IPS-NIHi7 (cell line): ENCODE measurements at regions not wholly inside any gene's neighbourhood (a gene's known extent, or its start where the extent isn't known, plus 50 kb on each side); places are given as distances from the start of the nearest gene placed in this dataset.
"Not testable (repeated sequence)": the region's sequence is repeated elsewhere in the genome, so short reads cannot be mapped to it uniquely, and the experiment has no call there.

Source experiments
- DNase-seq: peaks from one replicate; pipeline ENCODE4 v3.0.0; 2012; ENCODE audit warnings: mixed read lengths; ENCODE audit errors: extremely low spot score

GRCh38 chr4:17063888-17064287, 165.4 kb upstream of the LDB2 start:
- no peak for DNase-seq

GRCh38 chr4:17060230-17060629, 161.8 kb upstream of the LDB2 start:
- no peak for DNase-seq

GRCh38 chr4:17058916-17059741, 160.7 kb upstream of the LDB2 start:
- DNase-seq: no peak

- DNase-seq: no peak
These were observed 160.1 kb upstream of the LDB2 start for GRCh38 chr4:17058536-17058915.

GRCh38 chr4:17057035-17057434, 158.6 kb upstream of the LDB2 start:
- no peak for DNase-seq

- DNase-seq: no peak
These were observed 157.3 kb upstream of the LDB2 start for GRCh38 chr4:17055788-17056187.

GRCh38 chr4:17045866-17046265, 147.4 kb upstream of the LDB2 start:
- DNase-seq: no peak

GRCh38 chr4:17038510-17039176, 140.2 kb upstream of the LDB2 start:
- DNase-seq: no peak

- no peak for DNase-seq
These were observed 135.3 kb upstream of the LDB2 start for GRCh38 chr4:17033768-17034181.

- DNase-seq: no peak
These were observed 134.8 kb upstream of the LDB2 start for GRCh38 chr4:17033025-17033767.

- no peak for DNase-seq
These were observed 132.1 kb upstream of the LDB2 start for GRCh38 chr4:17030543-17030942.

GRCh38 chr4:17029964-17030363, 131.5 kb upstream of the LDB2 start:
- no peak for DNase-seq

- no peak for DNase-seq
These were observed 131.0 kb upstream of the LDB2 start for GRCh38 chr4:17029432-17029831.

- DNase-seq: no peak
These were observed 129.1 kb upstream of the LDB2 start for GRCh38 chr4:17027495-17027894.

- DNase-seq: no peak
These were observed 126.0 kb upstream of the LDB2 start for GRCh38 chr4:17024425-17024824.

- DNase-seq: no peak
These were observed 122.5 kb upstream of the LDB2 start for GRCh38 chr4:17020901-17021300.

GRCh38 chr4:17020451-17020850, 122.0 kb upstream of the LDB2 start:
- DNase-seq: no peak

GRCh38 chr4:17018621-17019020, 120.2 kb upstream of the LDB2 start:
- not testable (repeated sequence) for DNase-seq

GRCh38 chr4:17018013-17018412, 119.6 kb upstream of the LDB2 start:
- DNase-seq: no peak

- DNase-seq: no peak
These were observed 115.0 kb upstream of the LDB2 start for GRCh38 chr4:17013382-17014006.

GRCh38 chr4:17012451-17012850, 114.0 kb upstream of the LDB2 start:
- DNase-seq: no peak

- no peak for DNase-seq
These were observed 112.1 kb upstream of the LDB2 start for GRCh38 chr4:17010426-17011087.
